EH (cell line): ENCODE measurements at regions not wholly inside any gene's neighbourhood (a gene's known extent, or its start where the extent isn't known, plus 50 kb on each side); places are given as distances from the start of the nearest gene placed in this dataset.
"Not testable (repeated sequence)": the region's sequence is repeated elsewhere in the genome, so short reads cannot be mapped to it uniquely, and the experiment has no call there.

Experiments used
- DNase-seq: peaks from one replicate; pipeline ENCODE4 v3.0.0-alpha.2; 2015; ENCODE audit warnings: low read depth

DNA sequence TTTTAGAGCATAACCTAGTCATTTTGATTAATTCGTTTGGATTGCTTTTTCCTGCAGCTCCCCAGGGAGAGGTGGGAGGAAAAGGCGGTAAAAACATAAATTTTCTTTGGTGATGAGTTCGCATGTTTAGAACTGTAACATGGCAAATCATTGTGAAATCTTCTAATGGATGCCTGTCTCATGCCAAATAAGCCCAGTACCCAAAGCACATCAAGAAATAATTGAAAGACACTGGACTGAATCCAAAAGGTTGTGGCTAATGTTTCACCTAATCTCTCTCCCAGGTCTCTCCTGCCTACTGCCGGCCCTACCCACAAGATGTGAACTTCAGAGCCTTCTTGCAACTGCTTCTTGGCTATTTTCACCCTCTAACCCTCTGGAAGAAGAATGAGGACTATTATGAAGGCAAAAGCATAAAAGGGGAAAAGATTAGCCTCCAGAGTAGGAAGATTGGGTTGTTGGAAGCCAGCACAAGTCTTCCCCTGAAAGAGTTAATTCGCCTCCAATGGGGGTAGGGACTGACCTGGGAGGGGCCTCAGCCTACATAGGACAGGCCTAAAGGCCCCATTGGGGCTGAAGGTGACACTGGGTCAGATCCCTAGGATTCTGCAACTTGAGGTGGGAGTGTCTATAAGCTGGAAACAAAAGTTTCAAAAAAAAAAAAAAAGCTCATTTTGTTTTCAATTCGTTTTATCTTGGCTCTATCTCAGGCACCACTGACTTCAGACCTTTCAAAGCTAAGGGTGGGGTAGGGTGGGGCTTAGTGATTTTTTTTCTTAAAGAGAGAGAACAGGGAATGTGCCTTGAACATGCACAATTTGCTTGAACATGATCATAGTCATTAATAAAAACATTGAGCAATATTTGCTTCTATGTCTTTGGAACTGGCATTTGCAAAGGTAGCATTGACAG, 278.6 kb upstream of the KLF3 start:
- DNase-seq: no peak

DNA sequence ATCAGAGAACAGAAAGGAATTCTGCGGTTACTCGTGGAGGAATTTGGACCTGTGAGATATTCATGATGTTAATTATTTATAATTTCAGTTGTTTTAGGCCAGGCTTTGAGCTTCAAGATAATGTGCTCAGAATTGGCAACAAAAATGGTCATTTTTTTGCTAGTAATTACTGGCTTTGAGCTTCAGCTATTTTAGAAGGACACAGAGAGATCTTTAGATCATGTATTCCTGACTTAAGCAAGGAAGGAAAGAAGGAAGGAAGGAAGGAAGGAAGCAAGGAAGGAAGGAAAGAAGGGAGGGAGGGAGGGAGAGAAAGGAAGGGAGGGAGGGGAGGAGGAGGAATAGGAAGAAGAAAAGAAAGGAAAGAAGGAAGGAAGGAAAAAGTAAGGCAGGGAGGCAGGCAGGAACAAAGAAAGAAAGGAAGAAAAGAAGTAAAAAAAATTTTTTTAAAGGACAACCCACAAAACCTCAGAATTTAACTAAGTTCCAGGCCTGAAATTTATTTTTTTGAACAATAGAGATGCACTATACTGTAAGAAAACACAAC, 277.9 kb upstream of the KLF3 start:
- DNase-seq: no peak

DNA sequence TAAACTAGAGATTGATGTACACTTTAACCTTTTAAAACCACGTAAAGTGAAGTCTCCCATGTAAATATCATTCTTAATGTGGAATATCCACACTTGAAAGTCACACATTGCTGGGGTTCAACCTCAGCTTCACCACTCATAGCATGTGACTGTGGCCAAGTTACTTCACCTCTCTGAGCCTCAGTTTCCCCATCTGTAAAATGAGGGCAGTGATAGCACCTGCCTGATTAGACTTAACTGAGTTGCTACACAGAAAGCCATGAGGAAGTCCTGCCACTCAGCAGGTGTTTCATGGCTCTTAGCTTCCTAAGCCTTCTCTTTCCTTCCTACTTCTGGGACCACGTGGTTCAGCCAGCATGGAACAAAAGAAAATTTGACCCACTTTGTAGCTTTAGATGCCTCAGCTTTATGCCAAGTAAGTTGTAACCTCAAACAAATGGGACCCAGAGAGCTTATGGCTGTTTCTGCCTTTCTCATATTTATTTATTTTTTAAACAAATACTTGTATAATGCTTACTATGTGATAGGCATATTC, 277.3 kb upstream of the KLF3 start:
- no peak for DNase-seq

DNA sequence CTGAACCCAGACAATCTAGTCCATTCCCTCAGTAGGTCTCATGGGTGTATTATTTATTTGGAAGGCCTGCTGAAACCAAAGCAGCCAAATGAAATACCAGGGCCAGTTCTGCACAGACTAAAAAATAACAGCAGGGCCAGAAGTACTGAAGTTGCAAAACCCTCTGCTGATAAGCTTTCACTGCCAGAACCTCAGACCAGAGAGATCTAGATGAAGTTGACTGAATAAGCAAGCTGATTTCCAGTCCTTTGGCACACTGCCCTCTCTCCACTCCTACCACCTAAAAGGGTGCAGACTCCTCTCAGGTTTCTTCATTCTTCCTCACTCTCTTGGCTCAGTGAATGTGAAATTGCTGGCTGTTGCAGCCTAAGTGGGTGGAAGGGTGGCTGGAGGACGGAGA, 276.7 kb upstream of the KLF3 start:
- DNase-seq: no peak

DNA sequence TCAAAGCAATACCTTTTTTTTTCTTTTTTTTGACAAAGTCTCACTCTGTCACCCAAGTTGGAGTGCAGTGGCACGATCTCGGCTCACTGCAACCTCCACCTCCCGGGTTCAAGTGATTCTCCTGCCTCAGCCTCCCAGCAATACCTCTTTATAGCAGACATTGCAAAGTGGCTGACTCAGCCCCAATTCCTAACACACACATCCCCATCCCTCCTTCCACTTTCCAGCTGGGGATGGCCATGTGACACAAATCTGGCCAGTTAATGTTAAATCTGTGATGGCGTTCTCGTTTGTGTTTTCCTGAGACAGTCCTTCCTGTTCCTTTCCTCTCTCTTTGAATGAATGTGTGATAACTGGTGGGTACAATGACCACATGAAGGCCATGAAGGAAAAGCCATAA, 276.2 kb upstream of the KLF3 start:
- DNase-seq: no peak

DNA sequence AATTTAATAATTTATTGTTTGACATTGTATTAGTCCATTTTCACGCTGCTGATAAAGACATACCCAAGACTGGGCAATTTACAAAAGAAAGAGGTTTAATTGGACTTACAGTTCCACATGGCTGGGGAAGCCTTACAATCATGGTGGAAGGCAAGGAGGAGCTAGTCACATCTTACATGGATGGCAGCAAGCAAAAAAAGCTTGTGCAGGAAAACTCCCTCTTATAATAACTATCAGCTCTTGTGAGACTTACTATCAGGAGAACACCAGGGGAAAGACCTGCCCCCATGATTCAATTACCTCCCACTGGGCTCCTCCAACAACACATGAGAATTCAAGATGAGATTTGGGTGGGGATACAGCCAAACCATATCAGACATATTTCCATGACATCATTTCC, 275.1 kb upstream of the KLF3 start:
- not testable (repeated sequence) for DNase-seq

DNA sequence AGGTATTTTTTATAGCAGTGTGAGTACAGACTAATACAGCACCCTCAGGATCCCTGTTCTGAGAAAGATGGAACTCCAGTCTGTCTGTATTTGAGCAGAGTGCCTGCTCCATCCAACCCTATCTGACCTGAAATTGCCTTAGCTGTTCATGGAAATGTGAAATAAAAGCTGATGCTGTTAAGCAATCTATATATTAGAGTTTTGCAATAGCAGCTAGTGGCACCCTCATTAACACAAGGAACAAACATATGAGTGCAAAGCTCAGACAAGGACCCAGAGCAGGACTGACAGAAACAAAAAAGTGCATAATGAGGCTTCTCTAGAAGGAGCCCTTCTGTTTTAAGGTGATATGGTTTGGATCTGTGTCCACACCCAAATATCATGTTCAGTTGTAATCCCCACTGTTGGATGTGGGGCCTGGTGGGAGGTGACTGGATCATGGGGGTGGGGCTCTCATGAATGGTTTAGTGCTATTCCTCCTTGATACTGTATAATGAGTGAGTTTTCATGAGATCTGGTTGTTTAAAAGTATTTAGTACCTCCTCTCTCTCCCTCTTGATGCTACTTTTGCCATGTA, 272.9 kb upstream of the KLF3 start:
- no peak for DNase-seq

DNA sequence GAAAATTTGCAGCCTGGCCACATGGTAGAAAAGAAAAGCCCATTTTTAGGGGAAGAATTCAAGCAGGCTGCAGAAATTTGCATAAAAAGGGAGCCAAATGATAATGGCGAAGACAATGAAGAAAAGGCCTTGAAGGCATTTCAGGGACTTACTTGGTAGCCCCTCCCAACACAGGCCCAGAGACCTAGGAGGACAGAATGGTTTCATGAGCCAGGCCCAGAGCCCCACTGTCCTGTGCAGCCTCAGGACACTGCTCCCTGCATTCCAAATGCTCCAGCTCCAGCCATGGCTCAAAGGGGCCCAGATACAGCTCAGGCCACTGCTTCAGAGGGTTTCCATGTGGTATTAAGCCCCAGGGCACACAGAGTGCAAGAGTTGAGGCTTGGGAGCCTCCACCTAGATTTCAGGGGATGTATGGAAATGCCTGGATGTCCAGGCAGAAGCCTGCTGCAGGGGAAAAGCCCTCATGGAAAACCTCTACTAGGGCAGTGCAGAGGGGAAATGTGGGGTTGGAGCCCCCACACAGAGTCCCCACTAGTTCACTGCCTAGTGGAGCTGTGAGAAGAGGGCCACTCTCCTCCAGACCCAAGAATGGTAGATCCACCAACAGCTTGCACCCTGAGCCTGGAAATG, 271.7 kb upstream of the KLF3 start:
- DNase-seq: no peak

DNA sequence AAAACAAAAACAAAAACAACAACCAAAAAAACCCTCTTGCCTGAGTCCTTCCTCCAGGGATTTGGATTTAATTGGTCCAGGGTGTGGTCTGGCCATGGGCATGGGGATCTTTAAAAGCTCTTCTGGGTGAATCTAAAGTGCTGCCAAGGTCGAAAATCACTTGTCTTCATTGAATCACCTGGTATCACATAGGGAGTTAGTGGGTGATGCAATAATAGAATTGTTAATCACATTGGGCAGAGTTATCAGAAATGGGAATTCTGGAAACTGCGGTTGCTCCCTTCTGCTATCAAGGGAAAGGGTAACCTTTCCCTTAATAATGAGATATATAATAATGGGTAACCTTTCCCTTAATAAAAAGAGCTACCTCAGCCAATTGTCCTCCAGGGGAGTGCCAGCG, 267.9 kb upstream of the KLF3 start:
- no peak for DNase-seq

DNA sequence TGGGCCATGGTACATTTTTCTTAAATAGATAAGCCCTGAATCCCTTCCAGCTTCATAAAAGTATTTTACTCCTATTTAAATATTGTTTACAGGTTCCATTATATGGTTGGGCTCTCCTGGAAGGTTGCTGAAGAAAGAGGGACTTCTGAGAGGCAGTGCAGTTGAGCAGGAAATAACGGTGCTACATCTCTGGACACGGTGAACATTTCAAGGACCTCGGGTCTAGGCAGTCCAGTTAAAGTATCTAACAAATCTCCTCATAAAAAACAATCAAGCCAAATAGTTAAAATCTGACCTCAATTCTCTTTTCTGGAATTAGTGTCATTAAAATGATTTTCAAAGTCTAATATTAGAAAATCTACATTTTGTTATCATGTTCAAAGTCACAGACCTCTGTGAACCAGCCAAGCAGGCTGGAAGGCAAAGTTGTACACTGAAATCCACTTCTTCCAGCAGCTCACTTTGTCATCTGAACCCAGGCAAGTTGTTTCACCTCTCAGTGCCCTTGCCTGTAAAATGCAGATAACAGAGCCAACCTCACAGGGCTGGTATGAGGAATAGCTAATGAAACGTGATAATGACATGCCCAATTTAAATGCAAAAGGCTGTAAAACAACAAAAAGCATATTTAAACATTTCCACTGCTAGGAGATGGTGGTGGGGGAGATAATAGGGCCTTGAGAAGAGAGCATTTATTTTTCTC, 267.0 kb upstream of the KLF3 start:
- no peak for DNase-seq

DNA sequence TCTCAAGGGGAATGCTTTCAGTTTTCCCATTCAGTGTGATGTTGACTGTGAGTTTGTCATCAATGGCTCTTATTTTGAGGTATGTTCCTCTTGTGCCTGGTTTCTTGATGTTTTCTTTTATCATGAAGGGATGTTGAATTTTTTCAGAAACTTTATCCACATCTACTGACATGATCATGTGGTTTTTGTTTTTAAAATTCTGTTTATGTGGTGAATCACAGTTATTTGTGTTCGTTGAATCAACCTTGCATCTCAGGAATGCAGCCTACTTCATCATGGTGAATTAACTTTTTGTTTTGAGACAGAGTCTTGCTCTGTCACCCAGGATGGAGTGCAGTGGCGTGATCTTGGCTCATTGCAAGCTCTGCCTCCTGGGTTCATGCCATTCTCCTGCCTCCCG, 263.1 kb upstream of the KLF3 start:
- peak; percentile 6 for DNase-seq

DNA sequence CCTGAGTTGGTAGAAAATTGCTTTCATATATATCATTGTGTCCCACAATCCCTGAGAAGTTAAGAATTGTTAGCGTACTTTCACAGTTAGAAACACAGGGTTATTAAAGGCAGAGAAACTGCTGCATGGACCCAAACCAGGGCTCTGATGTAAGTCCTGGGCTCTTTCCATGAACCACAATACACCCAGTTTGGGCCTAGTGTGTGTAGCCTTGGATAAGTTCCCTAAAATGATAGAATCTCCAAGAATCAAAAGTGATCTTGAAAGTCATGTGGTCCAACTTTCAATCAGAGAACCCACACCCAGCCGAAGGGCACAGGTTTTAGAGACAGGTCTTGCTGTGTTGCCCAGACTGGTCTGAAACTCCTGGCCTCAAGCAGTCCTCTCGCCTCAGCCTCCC, 257.8 kb upstream of the KLF3 start:
- no peak for DNase-seq

DNA sequence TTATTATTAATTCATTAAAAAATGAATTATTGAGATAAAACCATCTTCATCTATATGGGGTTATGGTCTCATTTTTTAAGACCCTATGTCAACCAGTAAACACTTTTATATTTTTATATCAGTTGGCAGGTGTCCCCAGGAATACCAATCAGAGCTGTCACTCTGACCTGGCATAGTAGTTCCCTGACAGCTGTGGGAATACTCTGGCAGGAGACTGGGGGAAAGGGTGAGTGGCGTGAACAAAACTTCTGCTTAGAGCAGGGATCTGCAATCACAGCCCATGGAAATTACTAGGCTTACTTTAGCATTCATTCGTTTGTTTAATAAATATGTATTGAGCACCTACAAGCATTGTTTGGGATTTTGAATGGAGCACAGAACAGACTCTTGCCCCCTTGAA, 254.1 kb upstream of the KLF3 start:
- no peak for DNase-seq

DNA sequence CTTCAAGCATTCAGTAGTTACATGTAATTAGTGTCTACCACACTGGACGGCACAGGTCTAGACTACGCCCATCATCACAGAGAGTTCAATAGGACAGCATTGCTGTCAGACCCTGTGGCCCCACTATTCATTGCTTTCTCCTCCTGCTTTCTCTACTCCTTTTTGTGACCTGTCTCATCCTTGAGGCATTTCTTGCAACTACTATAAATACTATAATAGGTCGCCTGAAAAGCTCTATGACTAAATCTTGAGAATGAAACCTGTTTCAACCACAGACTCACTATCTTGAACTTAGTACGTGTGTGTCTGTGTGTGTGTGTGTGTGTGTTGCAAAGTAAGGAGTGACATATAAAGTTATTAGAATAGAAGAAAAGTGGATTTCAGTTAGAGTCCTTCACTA, 252.9 kb upstream of the KLF3 start:
- no peak for DNase-seq

DNA sequence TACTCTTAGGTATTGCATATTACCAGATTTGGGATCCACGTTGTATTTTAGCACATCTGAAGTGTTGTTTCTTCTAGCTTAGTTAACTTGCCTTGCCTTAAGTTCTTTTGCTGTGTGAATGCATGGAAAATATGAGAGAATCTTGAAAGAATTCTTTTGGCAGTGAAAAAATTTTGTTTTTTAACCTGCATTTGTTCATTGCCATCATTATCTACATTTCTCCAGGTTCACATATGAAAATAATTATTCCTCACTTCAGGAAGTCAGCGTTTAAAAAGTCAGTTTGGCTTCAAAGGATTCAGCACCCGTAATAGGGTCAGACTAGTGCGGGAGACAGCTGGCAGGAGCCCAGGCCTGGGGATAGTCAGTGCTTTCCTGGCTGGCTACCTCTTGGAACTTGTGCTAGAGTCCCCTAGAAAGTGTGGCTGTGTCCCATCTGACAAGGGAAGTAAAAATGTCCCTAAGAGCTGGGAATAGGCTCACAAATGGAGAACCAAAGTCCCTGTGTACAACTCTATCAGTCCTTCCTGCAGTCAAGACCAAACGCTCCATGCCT, 251.9 kb upstream of the KLF3 start:
- no peak for DNase-seq

DNA sequence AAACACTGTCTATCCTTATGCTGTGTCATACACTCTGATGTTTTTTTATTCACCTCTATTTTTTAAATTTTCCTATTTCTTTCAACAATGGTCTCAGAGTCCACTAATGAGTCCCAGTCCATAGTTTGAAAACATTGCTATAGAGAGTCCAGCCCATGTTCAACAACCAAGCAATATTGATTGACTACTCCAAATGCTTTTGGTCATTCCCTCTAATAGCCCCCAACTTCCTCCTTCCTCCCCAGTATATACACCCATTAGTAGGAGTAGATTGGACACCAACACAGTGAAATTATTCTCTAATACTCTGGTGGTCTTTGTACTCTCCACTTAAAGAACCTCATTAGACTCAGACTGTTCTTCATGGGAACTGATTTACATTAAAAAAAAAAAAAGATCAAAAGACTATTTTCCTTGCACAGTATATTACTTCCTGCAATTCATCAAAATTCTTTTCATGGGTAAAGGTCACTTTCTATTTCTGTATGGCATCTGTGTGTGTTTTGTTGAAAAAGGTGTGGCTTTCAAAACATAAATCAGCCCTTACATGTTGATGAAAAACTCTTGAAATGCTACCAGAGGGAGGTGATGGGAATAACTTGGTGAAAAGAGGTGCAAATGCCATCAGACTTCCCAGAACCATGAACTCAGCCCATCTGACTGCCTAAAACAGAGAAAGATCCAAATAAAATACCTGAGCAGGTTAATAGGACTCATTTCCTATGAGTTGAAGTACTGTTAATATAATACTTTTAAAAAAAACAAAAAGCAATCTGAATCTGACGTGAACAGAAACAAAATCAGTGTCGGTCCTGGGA, 250.3 kb upstream of the KLF3 start:
- DNase-seq: no peak

DNA sequence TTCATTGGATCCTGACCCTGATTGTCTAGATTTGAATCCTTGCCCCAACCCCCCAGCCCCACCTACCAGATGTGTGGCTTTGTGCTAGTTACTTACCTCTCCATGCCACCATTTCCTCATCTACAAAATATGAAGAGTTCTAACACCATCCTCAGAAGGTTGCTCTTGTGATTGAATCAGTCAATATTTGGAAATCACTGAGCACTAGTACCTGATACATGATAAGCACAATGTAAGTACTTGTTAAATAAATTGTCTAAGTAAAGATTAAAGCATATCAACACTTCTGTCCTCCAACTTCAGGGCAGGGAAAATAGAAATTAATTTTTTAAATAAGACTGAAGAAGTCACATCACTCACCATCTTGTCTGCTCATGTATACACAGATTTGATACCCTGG, 249.6 kb upstream of the KLF3 start:
- DNase-seq: no peak

DNA sequence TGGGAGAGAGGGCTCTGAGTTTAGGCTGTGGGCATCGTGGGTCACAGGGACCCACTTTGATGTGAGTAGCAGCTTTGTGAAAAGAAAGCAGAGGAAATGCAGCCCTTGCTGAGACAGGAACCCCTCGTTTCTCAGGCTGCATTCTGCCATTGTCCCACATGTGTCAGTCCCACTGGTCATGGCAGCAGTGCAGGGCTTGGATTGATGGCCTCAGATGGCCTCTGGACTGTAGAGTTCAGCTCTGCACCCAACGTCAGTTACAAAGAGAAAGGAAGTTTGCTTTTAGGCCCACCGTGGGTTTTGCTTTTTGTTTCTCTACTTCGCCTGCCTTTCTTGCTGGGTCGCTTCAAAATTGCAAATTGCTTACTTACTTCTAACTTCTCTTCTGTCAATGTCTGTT, 248.3 kb upstream of the KLF3 start:
- no peak for DNase-seq

DNA sequence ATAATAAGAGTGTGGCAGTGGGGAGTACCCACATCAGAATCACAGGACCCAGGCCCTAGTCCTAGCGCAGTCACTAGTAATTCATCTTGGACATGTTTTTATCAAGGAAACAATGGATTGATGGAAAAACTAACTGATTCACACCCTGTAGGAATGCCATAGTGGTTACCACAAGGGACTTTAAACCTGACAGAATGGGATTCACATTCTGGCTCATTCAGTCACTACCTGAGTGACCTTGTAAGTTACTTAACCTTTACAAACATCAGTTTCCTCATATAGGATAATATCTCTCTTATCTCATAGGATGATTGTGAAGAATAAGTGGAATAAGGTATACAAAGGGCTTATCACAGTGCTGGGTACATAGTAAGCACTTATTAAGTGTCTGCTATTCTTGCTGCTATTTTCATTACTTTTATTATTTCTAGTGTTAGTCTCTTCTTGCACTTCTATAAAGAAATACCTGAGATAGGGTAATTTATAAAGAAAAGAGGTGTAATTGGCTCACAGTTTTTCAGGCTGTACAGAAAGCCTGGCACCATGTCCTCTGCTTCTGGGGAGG, 247.5 kb upstream of the KLF3 start:
- no peak for DNase-seq

DNA sequence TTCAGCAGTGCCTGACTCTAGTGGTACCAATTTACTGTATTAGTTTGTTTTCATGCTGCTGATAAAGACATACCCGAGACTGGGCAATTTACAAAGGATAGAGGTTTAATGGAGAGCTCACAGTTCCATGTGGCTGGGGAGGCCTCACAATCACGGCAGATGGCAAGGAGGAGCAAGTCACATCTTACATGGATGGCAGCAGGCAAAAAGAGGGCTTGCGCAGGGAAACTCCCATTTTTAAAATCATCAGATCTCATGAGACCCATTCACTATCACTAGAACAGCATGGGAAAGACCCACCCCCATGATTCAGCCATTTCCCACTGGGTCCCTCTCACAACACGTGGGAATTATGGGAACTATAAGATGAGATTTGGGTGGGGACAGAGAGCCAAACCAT, 243.7 kb upstream of the KLF3 start:
- not testable (repeated sequence) for DNase-seq

DNA sequence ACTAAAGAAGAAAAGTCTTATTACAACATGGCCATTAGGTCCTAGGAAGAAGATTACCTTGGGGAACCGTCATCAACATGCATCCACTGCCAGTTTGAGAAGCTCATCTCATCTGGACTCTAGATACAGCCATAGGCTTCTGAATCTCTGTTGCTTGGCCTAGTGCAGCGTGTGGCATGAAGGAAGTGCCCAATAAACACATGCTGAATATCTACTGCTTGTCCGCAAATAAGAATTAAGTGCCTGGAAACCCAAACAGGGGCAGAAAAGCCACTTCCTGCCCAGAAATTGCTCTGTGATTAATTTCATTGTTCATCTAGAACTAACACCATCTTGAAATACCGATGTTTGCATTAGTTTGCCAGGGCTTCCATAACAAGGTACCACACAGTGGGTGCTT, 241.1 kb upstream of the KLF3 start:
- no peak for DNase-seq
